HEK293 (cell line): ENCODE measurements at regions not wholly inside any gene's neighbourhood (a gene's known extent, or its start where the extent isn't known, plus 50 kb on each side); places are given as distances from the start of the nearest gene placed in this dataset.

Experiments used
- CTCF ChIP-seq: fragments of 450-650 bp; formaldehyde crosslinking; IDR thresholded peaks from 2 replicates; pipeline ENCODE4 v1.5.1; 2016; ENCODE audit warnings: missing biosample characterization, missing genetic modification characterization
- HOXC10 ChIP-seq: sonication (generic); formaldehyde crosslinking; IDR thresholded peaks from 2 replicates; pipeline ENCODE4 v1.8.1; 2023; ENCODE audit warnings: mild to moderate bottlenecking, missing genetic modification reagents
- ZBTB1 ChIP-seq: fragments of 450-650 bp; formaldehyde crosslinking; IDR thresholded peaks from 2 replicates; pipeline ENCODE4 v1.5.1; 2016; ENCODE audit warnings: missing biosample characterization, missing genetic modification characterization
- ZNF10 ChIP-seq: fragments of 450-650 bp; formaldehyde crosslinking; IDR thresholded peaks from 2 replicates; pipeline ENCODE4 v1.5.1; 2017; ENCODE audit warnings: missing biosample characterization, missing genetic modification characterization
- ZNF768 ChIP-seq: fragments of 450-650 bp; formaldehyde crosslinking; IDR thresholded peaks from 2 replicates; pipeline ENCODE4 v1.5.1; 2018; ENCODE audit warnings: missing biosample characterization, mild to moderate bottlenecking, missing genetic modification characterization

- no peak for TF ChIP-seq CTCF (tag by site-specific recombination)
- no peak for TF ChIP-seq ZBTB1 (tag by site-specific recombination)
- no peak for TF ChIP-seq HOXC10
- no peak for TF ChIP-seq ZNF768 (tag by site-specific recombination)
- no peak for TF ChIP-seq ZNF10 (tag by site-specific recombination)
Observed at GRCh38 chr5:100130307-100130706, 404.9 kb upstream of the FAM174A start.
